ENCODE measurements at regions not wholly inside any gene's neighbourhood (a gene's known extent, or its start where the extent isn't known, plus 50 kb on each side); places are given as distances from the start of the nearest gene placed in this dataset.

GRCh38 chr13:66137384-66137783 lies 1092.8 kb downstream of the PCDH9 start:
- no peaks in the 10 kb centered on the region for H3K4me1 ChIP-seq
- no peak overlapping the region for H3K4me3 ChIP-seq
- TF ChIP-seq POLR2AphosphoS5 (IDR thresholded peaks at IDR 0.05) (no peak), EP300 (IDR thresholded peaks at IDR 0.05) (no peak), POLR2A (IDR thresholded peaks at IDR 0.05) (no peak), CTCF (IDR thresholded peaks at IDR 0.05) (no peak)
- no peak overlapping the region for H3K27ac ChIP-seq
- peaks cover 0 to 7% (median 0%) of the 10 kb centered on the region in 3 donors for H3K9me3 ChIP-seq
- H3K27me3 ChIP-seq: no peaks in the 10 kb centered on the region
- H3K36me3 ChIP-seq: no peaks in the 10 kb centered on the region
- no peak for ATAC-seq

- Histone ChIP-seq H3K36me3 (no peaks in the 10 kb centered on the region), H3K4me1 (no peaks in the 10 kb centered on the region), H3K4me3 (no peak overlapping the region), H3K27me3 (no peaks in the 10 kb centered on the region), H3K9me3 (no peaks in the 10 kb centered on the region), H3K27ac (no peak overlapping the region)
- TF ChIP-seq EP300 (IDR thresholded peaks at IDR 0.05) (no peak), POLR2A (IDR thresholded peaks at IDR 0.05) (no peak), POLR2AphosphoS5 (IDR thresholded peaks at IDR 0.05) (no peak), CTCF (IDR thresholded peaks at IDR 0.05) (no peak)
- 87 to 91% methylated on average over 4 of the region's 4 CpGs for WGBS, 2 donors (ENCODE audit: low coverage in 1 of 2)
- ATAC-seq: no peak
Observed at GRCh38 chr13:66128692-66129269, 1101.4 kb downstream of the PCDH9 start.

- H3K27me3 ChIP-seq: no peaks in the 10 kb centered on the region
- no peak overlapping the region for H3K4me3 ChIP-seq
- no peaks in the 10 kb centered on the region for H3K4me1 ChIP-seq
- no peak overlapping the region for H3K27ac ChIP-seq
- H3K36me3 ChIP-seq: no peaks in the 10 kb centered on the region
- 100% methylated on average over 1 of the region's 1 CpG for WGBS, 2 donors (ENCODE audit: low coverage in 1 of 2)
- ATAC-seq: no peak
- TF ChIP-seq POLR2A (IDR thresholded peaks at IDR 0.05): no peak
- no peak for TF ChIP-seq EP300 (IDR thresholded peaks at IDR 0.05)
- no peaks in the 10 kb centered on the region for H3K9me3 ChIP-seq
Observed at GRCh38 chr13:66128201-66128600, 1101.9 kb downstream of the PCDH9 start.

- Histone ChIP-seq H3K27ac (no peak overlapping the region), H3K4me3 (no peak overlapping the region), H3K9me3 (no peaks in the 10 kb centered on the region), H3K27me3 (no peaks in the 10 kb centered on the region), H3K36me3 (no peaks in the 10 kb centered on the region), H3K4me1 (no peaks in the 10 kb centered on the region)
- no peak for ATAC-seq
- 87 to 92% methylated on average over 4 of the region's 4 CpGs for WGBS, 2 donors (ENCODE audit: low coverage in 1 of 2)
- TF ChIP-seq EP300 (IDR thresholded peaks at IDR 0.05) (no peak), CTCF (IDR thresholded peaks at IDR 0.05) (no peak), POLR2A (IDR thresholded peaks at IDR 0.05) (no peak), POLR2AphosphoS5 (IDR thresholded peaks at IDR 0.05) (no peak)
Observed at GRCh38 chr13:66117563-66117962, 1112.6 kb downstream of the PCDH9 start.

GRCh38 chr13:66113882-66114526 lies 1116.1 kb downstream of the PCDH9 start:
- Histone ChIP-seq H3K4me1 (no peaks in the 10 kb centered on the region), H3K36me3 (no peaks in the 10 kb centered on the region), H3K4me3 (no peak overlapping the region), H3K9me3 (no peaks in the 10 kb centered on the region), H3K27ac (no peak overlapping the region), H3K27me3 (no peaks in the 10 kb centered on the region)
- 69 to 74% methylated on average over 5 of the region's 5 CpGs for WGBS, 2 donors (ENCODE audit: low coverage in 1 of 2)
- TF ChIP-seq POLR2A (IDR thresholded peaks at IDR 0.05): no peak
- TF ChIP-seq EP300 (IDR thresholded peaks at IDR 0.05): no peak
- TF ChIP-seq POLR2AphosphoS5 (IDR thresholded peaks at IDR 0.05): no peak
- no peak for TF ChIP-seq CTCF (IDR thresholded peaks at IDR 0.05)
- no peak for ATAC-seq

All from gastroesophageal sphincter (tissue), 4 donors.